H1 (cell line): ENCODE measurements at regions not wholly inside any gene's neighbourhood (a gene's known extent, or its start where the extent isn't known, plus 50 kb on each side); places are given as distances from the start of the nearest gene placed in this dataset.

Experiments
- CTCF ChIA-PET: fragments of 300-600 bp; sonication (Branson Sonifier 250); formaldehyde crosslinking; loops from one replicate; lab custom pipeline; 2021; ENCODE audit not compliant: partially characterized antibody; lab: Charles Lee
- POLR2A ChIA-PET: fragments of 300-600 bp; sonication (Branson Sonifier 250); formaldehyde crosslinking; loops from one replicate; lab custom pipeline; 2021; ENCODE audit warnings: inconsistent platforms; ENCODE audit not compliant: partially characterized antibody; lab: Charles Lee
- DNase-seq, 2 experiments: peaks; one replicate each; pipeline versions ENCODE4 v3.0.0 to v3.0.0-alpha.2; 2010 to 2022; ENCODE audit warnings: low spot score in 2 of 2, low read depth in 1 of 2, mixed read lengths in 1 of 2
- FAIRE-seq: peaks from 2 replicates; lab custom pipeline; 2011; peaks lifted over from hg19 to GRCh38; lab: Jason Lieb, UNC
- H2AFZ ChIP-seq: 2 replicates; pipeline ENCODE4 v1.8.1; 2012; ENCODE audit warnings: low read length, inconsistent platforms
- H2AK5ac ChIP-seq: 2 replicates; pipeline ENCODE4 v1.6.1; 2013; ENCODE audit warnings: low read depth, low read length
- H2BK120ac ChIP-seq: replicated peaks from 2 replicates; pipeline ENCODE3; 2013; ENCODE audit warnings: low read depth, low read length, inconsistent platforms
- H2BK12ac ChIP-seq: 2 replicates; pipeline ENCODE4 v1.6.1; 2013; ENCODE audit warnings: low read depth, low read length
- H2BK15ac ChIP-seq: 2 replicates; pipeline ENCODE4 v1.6.1; 2013; ENCODE audit warnings: low read length
- H2BK20ac ChIP-seq: 2 replicates; pipeline ENCODE4 v1.6.1; 2013; ENCODE audit warnings: low read length
- H2BK5ac ChIP-seq: 2 replicates; pipeline ENCODE4 v1.6.1; 2013; ENCODE audit warnings: low read depth, low read length
- H3K14ac ChIP-seq: 2 replicates; pipeline ENCODE4 v1.6.1; 2013; ENCODE audit warnings: inconsistent platforms; ENCODE audit not compliant: insufficient read length
- H3K18ac ChIP-seq: 2 replicates; pipeline ENCODE4 v1.6.1; 2013; ENCODE audit warnings: low read length; ENCODE audit errors: extremely low read depth
- H3K23ac ChIP-seq: 2 replicates; pipeline ENCODE4 v1.6.1; 2013; ENCODE audit warnings: inconsistent platforms; ENCODE audit not compliant: insufficient read length
- H3K23me2 ChIP-seq: 2 replicates; pipeline ENCODE4 v1.6.1; 2013; ENCODE audit warnings: low read depth, low read length
- H3K27ac ChIP-seq: 2 replicates; pipeline ENCODE4 v1.6.1; 2011; ENCODE audit warnings: low read depth, low read length, inconsistent platforms
- H3K27me3 ChIP-seq, 4 experiments: replicated peaks in 1 of 4; 1 replicate in 1 of 4; 2 replicates in 3 of 4; pipeline versions ENCODE4 v1.6.1 to v1.8.1; 2011 to 2013; ENCODE audit warnings: low read length in 3 of 4, mild to moderate bottlenecking in 3 of 4, inconsistent platforms in 2 of 4, mixed read lengths in 2 of 4, moderate library complexity in 1 of 4; ENCODE audit not compliant: control insufficient read depth in 3 of 4, insufficient read depth in 3 of 4; ENCODE audit errors: extremely low read depth in 1 of 4
- H3K36me3 ChIP-seq, 4 experiments: 2 replicates each; pipeline versions ENCODE4 v1.6.1 to v1.8.1; 2011 to 2013; ENCODE audit warnings: mild to moderate bottlenecking in 4 of 4, low read length in 3 of 4, moderate library complexity in 2 of 4, control low read depth in 1 of 4, inconsistent platforms in 1 of 4; ENCODE audit not compliant: insufficient read depth in 4 of 4, control insufficient read depth in 2 of 4
- H3K4ac ChIP-seq: replicated peaks from 2 replicates; pipeline ENCODE3; 2013; ENCODE audit warnings: low read length, low read depth, mixed read lengths, inconsistent platforms; ENCODE audit not compliant: insufficient read length
- H3K4me1 ChIP-seq, 4 experiments: replicated peaks in 1 of 4; 1 replicate in 1 of 4; 2 replicates in 3 of 4; pipeline versions ENCODE4 v1.6.1 to v1.8.1; 2011 to 2013; ENCODE audit warnings: low read length in 3 of 4, inconsistent platforms in 2 of 4, mixed read lengths in 1 of 4; ENCODE audit not compliant: insufficient read depth in 4 of 4, control insufficient read depth in 3 of 4
- H3K4me2 ChIP-seq, 2 experiments: 2 replicates each; pipeline versions ENCODE4 v1.6.1 to v1.8.1; 2011 to 2013; ENCODE audit warnings: low read depth in 2 of 2, low read length in 2 of 2, control low read depth in 1 of 2, inconsistent platforms in 1 of 2, mild to moderate bottlenecking in 1 of 2; ENCODE audit not compliant: insufficient read depth in 1 of 2
- H3K4me3 ChIP-seq, 4 experiments: fragments of 200-600, 300-600 bp in 1 of 4; sonication (generic), shearing (Covaris generic), sonication (Bioruptor Twin) in 1 of 4; 2 replicates each; pipeline versions ENCODE4 v1.5.1 to v1.8.1; 2011 to 2016; ENCODE audit warnings: low read length in 4 of 4, low read depth in 3 of 4, control low read depth in 2 of 4, inconsistent platforms in 2 of 4, mild to moderate bottlenecking in 2 of 4, mixed read lengths in 1 of 4, moderate library complexity in 1 of 4; ENCODE audit not compliant: insufficient read depth in 2 of 4; ENCODE audit errors: extremely low read depth in 1 of 4
- H3K56ac ChIP-seq: replicated peaks from 2 replicates; pipeline ENCODE3; 2013; ENCODE audit warnings: low read depth, mild to moderate bottlenecking, mixed read lengths, low read length, inconsistent platforms; ENCODE audit not compliant: insufficient read length
- H3K79me1 ChIP-seq: 2 replicates; pipeline ENCODE4 v1.6.1; 2013; ENCODE audit warnings: low read depth, low read length, control low read depth
- H3K79me2 ChIP-seq, 2 experiments: 2 replicates each; pipeline versions ENCODE4 v1.6.1 to v1.8.1; 2012 to 2013; ENCODE audit warnings: low read length in 2 of 2, mild to moderate bottlenecking in 2 of 2, inconsistent platforms in 1 of 2; ENCODE audit not compliant: insufficient read depth in 2 of 2, control insufficient read depth in 1 of 2
- H3K9ac ChIP-seq, 4 experiments: replicated peaks in 1 of 4; 1 replicate in 1 of 4; 2 replicates in 3 of 4; pipeline versions ENCODE4 v1.6.1 to v1.8.1; 2011 to 2013; ENCODE audit warnings: low read depth in 3 of 4, low read length in 3 of 4, control low read depth in 2 of 4, mild to moderate bottlenecking in 2 of 4, moderate library complexity in 2 of 4, inconsistent platforms in 1 of 4; ENCODE audit errors: extremely low read depth in 1 of 4
- H3K9me3 ChIP-seq, 2 experiments: 2 replicates each; pipeline versions ENCODE4 v1.6.1 to v1.8.1; 2012 to 2013; ENCODE audit warnings: mild to moderate bottlenecking in 2 of 2, moderate library complexity in 2 of 2, control low read depth in 1 of 2, inconsistent platforms in 1 of 2, low read depth in 1 of 2, low read length in 1 of 2, mixed read lengths in 1 of 2; ENCODE audit not compliant: insufficient read depth in 2 of 2
- H4K20me1 ChIP-seq, 2 experiments: replicated peaks in 1 of 2; 2 replicates each; pipeline versions ENCODE3 to v1.8.1; 2011 to 2013; ENCODE audit warnings: inconsistent platforms in 2 of 2, low read length in 2 of 2, mild to moderate bottlenecking in 1 of 2; ENCODE audit not compliant: insufficient read depth in 2 of 2, control insufficient read depth in 1 of 2
- H4K5ac ChIP-seq: 2 replicates; pipeline ENCODE4 v1.6.1; 2013; ENCODE audit warnings: low read length, low read depth, mixed read lengths, inconsistent platforms; ENCODE audit not compliant: insufficient read length
- H4K8ac ChIP-seq: 2 replicates; pipeline ENCODE4 v1.8.0; 2013; ENCODE audit warnings: mild to moderate bottlenecking, moderate library complexity, low read length, inconsistent platforms; ENCODE audit not compliant: insufficient read depth; ENCODE audit errors: extremely low read depth
- H4K91ac ChIP-seq: replicated peaks from 2 replicates; pipeline ENCODE3; 2013; ENCODE audit warnings: low read length, mixed read lengths, inconsistent platforms; ENCODE audit not compliant: insufficient read length
- SUZ12 ChIP-seq: fragments of 200-600 bp; sonication (generic); IDR thresholded peaks from 2 replicates; pipeline ENCODE4 v1.6.1; 2012; ENCODE audit warnings: mild to moderate bottlenecking, inconsistent platforms, low read length, moderate library complexity, mixed read lengths
- TAF1 ChIP-seq: IDR thresholded peaks from 2 replicates; pipeline ENCODE4 v1.6.1; 2011; ENCODE audit warnings: mild to moderate bottlenecking, low read depth, low read length
- WGBS, 2 experiments: shearing (Covaris generic) in 1 of 2; methylation state at CpG; one replicate each; pipeline versions ENCODE4 v1.1.6 to v1.1.7; 2013 to 2015; ENCODE audit warnings: low lambda C conversion rate in 2 of 2, mixed read lengths in 2 of 2, inconsistent platforms in 1 of 2, low coverage in 1 of 2, missing lambda C conversion rate in 1 of 2; ENCODE audit not compliant: insufficient replicate concordance in 2 of 2, insufficient coverage in 1 of 2, insufficient read length in 1 of 2; ENCODE audit errors: extremely low coverage in 1 of 2, missing lambda C conversion rate in 1 of 2; 5-methylcytosine and 5-hydroxymethylcytosine counted together
- TF ChIP-seq, protein P1 (sequence below): IDR thresholded peaks from 2 replicates; pipeline ENCODE4 v1.6.1; 2011; ENCODE audit warnings: low read depth, mild to moderate bottlenecking, low read length; ENCODE audit not compliant: insufficient read depth

DNA sequence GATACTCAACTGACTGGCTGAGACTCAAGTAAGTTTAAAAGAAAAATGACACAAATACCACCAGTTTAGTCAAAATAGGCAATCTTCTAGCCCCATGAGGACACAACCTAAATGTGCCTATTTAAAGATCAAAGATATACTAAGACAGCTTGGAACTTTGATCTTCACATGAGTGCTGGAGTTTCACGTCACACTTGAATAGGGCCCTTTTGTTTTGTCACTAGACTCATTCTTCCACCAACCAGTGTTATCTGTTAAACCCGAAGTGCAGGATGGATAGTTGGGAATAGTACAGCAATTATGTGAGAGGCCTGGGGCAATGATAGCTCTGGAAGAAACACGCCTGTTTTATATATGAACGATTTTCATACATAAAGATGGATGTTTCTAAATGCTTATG is 792.8 kb upstream of the NUDT12 start:
- WGBS, 2 experiments, result 84% methylated on average over 4 of the region's 4 CpGs; no CpG with 5 or more reads in 1 of the 2 experiments
- DNase-seq (no peak), FAIRE-seq (no peak)
- Histone ChIP-seq H2BK20ac (no peak overlapping the region), H3K18ac (no peak overlapping the region), H2AK5ac (no peak overlapping the region), H3K23ac (no peak overlapping the region), H2BK120ac (no peak overlapping the region), H4K5ac (no peak overlapping the region), H3K27ac (no peak overlapping the region), H4K20me1 (no peaks in the 10 kb centered on the region), H3K56ac (no peak overlapping the region), H3K9ac (no peak overlapping the region), H3K36me3 (no peaks in the 10 kb centered on the region), H3K14ac (no peak overlapping the region), H3K23me2 (no peaks in the 10 kb centered on the region), H3K4me1 (no peaks in the 10 kb centered on the region), H3K27me3 (no peaks in the 10 kb centered on the region), H3K4ac (no peak overlapping the region), H3K79me1 (no peaks in the 10 kb centered on the region), H2BK15ac (no peak overlapping the region), H2BK12ac (no peak overlapping the region), H3K4me3 (no peak overlapping the region), H3K4me2 (no peak overlapping the region), H2AFZ (no peak overlapping the region), H2BK5ac (no peak overlapping the region), H4K91ac (no peak overlapping the region), H4K8ac (no peak overlapping the region), H3K9me3 (no peaks in the 10 kb centered on the region), H3K79me2 (no peaks in the 10 kb centered on the region)
- TF ChIP-seq, protein P1, sequence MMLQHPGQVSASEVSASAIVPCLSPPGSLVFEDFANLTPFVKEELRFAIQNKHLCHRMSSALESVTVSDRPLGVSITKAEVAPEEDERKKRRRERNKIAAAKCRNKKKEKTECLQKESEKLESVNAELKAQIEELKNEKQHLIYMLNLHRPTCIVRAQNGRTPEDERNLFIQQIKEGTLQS, result no peak
- TF ChIP-seq SUZ12 (no peak), TAF1 (no peak)
- ChIA-PET POLR2A (no interaction called here), CTCF (no interaction called here)
